Ishikawa (cell line): ENCODE measurements at regions not wholly inside any gene's neighbourhood (a gene's known extent, or its start where the extent isn't known, plus 50 kb on each side); places are given as distances from the start of the nearest gene placed in this dataset.

Source experiments
- CEBPB ChIP-seq: IDR thresholded peaks from 2 replicates; pipeline ENCODE4 v1.6.1; 2012
- CREB1 ChIP-seq: IDR thresholded peaks from 2 replicates; pipeline ENCODE4 v1.6.1; 2012; ENCODE audit warnings: low read depth
- EGR1 ChIP-seq: IDR thresholded peaks from 2 replicates; pipeline ENCODE4 v1.6.1; 2012
- EP300 ChIP-seq: IDR thresholded peaks from 2 replicates; pipeline ENCODE4 v1.6.1; 2012; ENCODE audit warnings: borderline replicate concordance
- FOXM1 ChIP-seq: IDR thresholded peaks from 2 replicates; pipeline ENCODE4 v1.6.1; 2012; ENCODE audit warnings: low read depth, borderline replicate concordance
- MAX ChIP-seq: IDR thresholded peaks from 2 replicates; pipeline ENCODE4 v1.6.1; 2012
- NFIC ChIP-seq: IDR thresholded peaks from 2 replicates; pipeline ENCODE4 v1.6.1; 2012
- RAD21 ChIP-seq: IDR thresholded peaks from 2 replicates; pipeline ENCODE4 v1.6.1; 2012; ENCODE audit warnings: low read depth
- TAF1 ChIP-seq: IDR thresholded peaks from 2 replicates; pipeline ENCODE4 v1.6.1; 2012; ENCODE audit warnings: low read depth, mild to moderate bottlenecking
- TCF12 ChIP-seq: IDR thresholded peaks from 2 replicates; pipeline ENCODE4 v1.6.1; 2012; ENCODE audit warnings: low read depth
- TEAD4 ChIP-seq: IDR thresholded peaks from 2 replicates; pipeline ENCODE4 v1.6.1; 2012
- YY1 ChIP-seq: IDR thresholded peaks from 2 replicates; pipeline ENCODE4 v1.6.1; 2012; ENCODE audit warnings: low read depth
- ZBTB7A ChIP-seq: IDR thresholded peaks from 2 replicates; pipeline ENCODE4 v1.6.1; 2012; ENCODE audit warnings: low read depth
- TF ChIP-seq, protein P1 (sequence below): IDR thresholded peaks from 2 replicates; pipeline ENCODE4 v1.6.1; 2012; ENCODE audit warnings: low read depth, mild to moderate bottlenecking
- TF ChIP-seq, protein P2 (sequence below): IDR thresholded peaks from 2 replicates; pipeline ENCODE4 v1.6.1; 2012

- TF ChIP-seq CEBPB (no peak), TEAD4 (no peak), CREB1 (no peak), EGR1 (no peak), ZBTB7A (no peak), YY1 (no peak), EP300 (no peak), NFIC (no peak)
Observed at GRCh38 chr9:134226221-134226930, 62.0 kb upstream of the RNU6ATAC start.

GRCh38 chr9:134227451-134228411 is 63.4 kb upstream of the RNU6ATAC start:
- TF ChIP-seq TEAD4: no peak
- TF ChIP-seq EGR1: no peak

DNA sequence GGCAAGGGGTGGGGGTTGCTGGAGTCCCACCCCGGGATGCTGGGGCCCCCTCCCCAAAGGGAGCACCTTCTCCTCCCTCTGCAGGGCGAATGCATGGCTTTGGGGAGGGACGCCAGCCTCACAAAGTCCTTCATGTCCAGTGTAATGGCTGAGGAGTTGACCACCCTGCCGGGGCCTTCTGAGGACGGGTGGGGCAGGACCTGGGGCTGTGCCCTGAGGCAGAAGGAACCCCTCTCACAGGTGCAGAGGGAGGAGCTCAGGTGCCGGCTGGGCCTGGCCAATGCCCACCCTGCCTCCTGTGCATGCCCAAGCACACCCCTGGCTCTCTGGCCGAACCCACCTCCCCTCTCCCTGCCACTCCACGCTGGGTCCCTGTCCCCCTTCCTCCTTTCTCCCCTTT is 64.3 kb upstream of the RNU6ATAC start:
- TF ChIP-seq EP300: no peak
- TF ChIP-seq FOXM1: no peak
- no peak for TF ChIP-seq CREB1
- no peak for TF ChIP-seq TAF1
- TF ChIP-seq NFIC: no peak
- TF ChIP-seq, protein P1, sequence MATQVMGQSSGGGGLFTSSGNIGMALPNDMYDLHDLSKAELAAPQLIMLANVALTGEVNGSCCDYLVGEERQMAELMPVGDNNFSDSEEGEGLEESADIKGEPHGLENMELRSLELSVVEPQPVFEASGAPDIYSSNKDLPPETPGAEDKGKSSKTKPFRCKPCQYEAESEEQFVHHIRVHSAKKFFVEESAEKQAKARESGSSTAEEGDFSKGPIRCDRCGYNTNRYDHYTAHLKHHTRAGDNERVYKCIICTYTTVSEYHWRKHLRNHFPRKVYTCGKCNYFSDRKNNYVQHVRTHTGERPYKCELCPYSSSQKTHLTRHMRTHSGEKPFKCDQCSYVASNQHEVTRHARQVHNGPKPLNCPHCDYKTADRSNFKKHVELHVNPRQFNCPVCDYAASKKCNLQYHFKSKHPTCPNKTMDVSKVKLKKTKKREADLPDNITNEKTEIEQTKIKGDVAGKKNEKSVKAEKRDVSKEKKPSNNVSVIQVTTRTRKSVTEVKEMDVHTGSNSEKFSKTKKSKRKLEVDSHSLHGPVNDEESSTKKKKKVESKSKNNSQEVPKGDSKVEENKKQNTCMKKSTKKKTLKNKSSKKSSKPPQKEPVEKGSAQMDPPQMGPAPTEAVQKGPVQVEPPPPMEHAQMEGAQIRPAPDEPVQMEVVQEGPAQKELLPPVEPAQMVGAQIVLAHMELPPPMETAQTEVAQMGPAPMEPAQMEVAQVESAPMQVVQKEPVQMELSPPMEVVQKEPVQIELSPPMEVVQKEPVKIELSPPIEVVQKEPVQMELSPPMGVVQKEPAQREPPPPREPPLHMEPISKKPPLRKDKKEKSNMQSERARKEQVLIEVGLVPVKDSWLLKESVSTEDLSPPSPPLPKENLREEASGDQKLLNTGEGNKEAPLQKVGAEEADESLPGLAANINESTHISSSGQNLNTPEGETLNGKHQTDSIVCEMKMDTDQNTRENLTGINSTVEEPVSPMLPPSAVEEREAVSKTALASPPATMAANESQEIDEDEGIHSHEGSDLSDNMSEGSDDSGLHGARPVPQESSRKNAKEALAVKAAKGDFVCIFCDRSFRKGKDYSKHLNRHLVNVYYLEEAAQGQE: no peak
- TF ChIP-seq RAD21: no peak
- TF ChIP-seq TEAD4: no peak
- TF ChIP-seq, protein P2, sequence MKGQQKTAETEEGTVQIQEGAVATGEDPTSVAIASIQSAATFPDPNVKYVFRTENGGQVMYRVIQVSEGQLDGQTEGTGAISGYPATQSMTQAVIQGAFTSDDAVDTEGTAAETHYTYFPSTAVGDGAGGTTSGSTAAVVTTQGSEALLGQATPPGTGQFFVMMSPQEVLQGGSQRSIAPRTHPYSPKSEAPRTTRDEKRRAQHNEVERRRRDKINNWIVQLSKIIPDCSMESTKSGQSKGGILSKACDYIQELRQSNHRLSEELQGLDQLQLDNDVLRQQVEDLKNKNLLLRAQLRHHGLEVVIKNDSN: no peak
- no peak for TF ChIP-seq ZBTB7A

DNA sequence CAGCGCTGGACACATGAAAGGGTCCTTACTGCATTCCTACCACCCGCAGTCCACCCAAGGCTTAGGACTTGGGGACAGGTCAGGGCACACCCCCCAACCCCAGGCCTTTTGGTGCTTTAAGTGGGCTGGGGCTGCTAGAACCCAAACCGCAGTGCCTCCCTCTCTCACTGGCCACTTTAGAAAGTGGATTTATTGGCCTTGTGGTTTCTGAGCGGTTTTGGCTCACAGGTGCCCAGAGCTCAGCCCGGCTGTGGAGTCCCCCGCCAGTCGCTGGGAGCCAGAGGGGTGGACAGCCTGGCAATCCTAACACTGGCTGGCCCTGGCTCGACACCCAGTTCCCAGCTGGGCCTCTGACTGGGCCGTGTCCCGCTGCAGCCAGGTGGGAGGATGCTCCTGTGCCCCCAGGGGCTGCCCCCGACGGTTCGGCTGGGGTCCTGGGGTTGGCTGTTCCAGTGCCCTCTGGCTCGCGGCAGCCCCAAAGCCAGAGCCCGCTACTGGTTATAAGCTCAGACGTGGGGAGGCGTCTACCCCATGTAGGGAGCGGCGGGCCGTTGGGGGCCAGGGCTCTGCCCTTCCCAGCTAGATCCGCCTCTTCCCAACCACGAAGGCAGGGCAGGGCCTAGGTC is 65.2 kb upstream of the RNU6ATAC start:
- no peak for TF ChIP-seq CEBPB
- TF ChIP-seq ZBTB7A: no peak
- no peak for TF ChIP-seq YY1
- no peak for TF ChIP-seq MAX
- TF ChIP-seq EGR1: no peak
- TF ChIP-seq, protein P1: no peak
- TF ChIP-seq CREB1: no peak
- TF ChIP-seq TEAD4: no peak

GRCh38 chr9:134230092-134230941 is 66.0 kb upstream of the RNU6ATAC start:
- TF ChIP-seq TCF12 (no peak), TAF1 (no peak), NFIC (no peak), CREB1 (no peak), MAX (no peak), CEBPB (no peak), EGR1 (no peak), RAD21 (no peak), YY1 (no peak), FOXM1 (no peak), ZBTB7A (no peak), TEAD4 (no peak)
- TF ChIP-seq, protein P2: no peak
- TF ChIP-seq, protein P1: no peak
